Fibroblast of skin of scalp (primary cell): ENCODE measurements at regions not wholly inside any gene's neighbourhood (a gene's known extent, or its start where the extent isn't known, plus 50 kb on each side); places are given as distances from the start of the nearest gene placed in this dataset.

Experiments used
- DNase-seq: peaks from one replicate; pipeline ENCODE4 v3.0.0-alpha.2; 2013

- DNase-seq, result no peak
Measured at GRCh38 chr6:167643223-167643622, 183.5 kb upstream of the AFDN start.

GRCh38 chr6:167643716-167644115 lies 183.0 kb upstream of the AFDN start:
- no peak for DNase-seq

GRCh38 chr6:167644412-167645132 lies 182.1 kb upstream of the AFDN start:
- DNase-seq, result no peak

GRCh38 chr6:167645368-167645767 lies 181.3 kb upstream of the AFDN start:
- no peak for DNase-seq

GRCh38 chr6:167647306-167647705 lies 179.4 kb upstream of the AFDN start:
- peak; percentile 8 for DNase-seq

GRCh38 chr6:167647737-167648470 lies 178.8 kb upstream of the AFDN start:
- no peak for DNase-seq

GRCh38 chr6:167648501-167649278 lies 178.0 kb upstream of the AFDN start:
- DNase-seq, result no peak

GRCh38 chr6:167649476-167649875 lies 177.2 kb upstream of the AFDN start:
- no peak for DNase-seq

GRCh38 chr6:167650730-167651317 lies 175.9 kb upstream of the AFDN start:
- no peak for DNase-seq

- no peak for DNase-seq
Measured at GRCh38 chr6:167651318-167652041, 175.2 kb upstream of the AFDN start.

- DNase-seq, result no peak
Measured at GRCh38 chr6:167652042-167652700, 174.5 kb upstream of the AFDN start.

GRCh38 chr6:167652701-167653095 lies 174.0 kb upstream of the AFDN start:
- DNase-seq, result no peak

- no peak for DNase-seq
Measured at GRCh38 chr6:167653561-167653960, 173.2 kb upstream of the AFDN start.

GRCh38 chr6:167654389-167654788 lies 172.3 kb upstream of the AFDN start:
- DNase-seq, result no peak

- DNase-seq, result no peak
Measured at GRCh38 chr6:167655174-167655821, 171.4 kb upstream of the AFDN start.

- DNase-seq, result no peak
Measured at GRCh38 chr6:167658106-167658505, 168.6 kb upstream of the AFDN start.

- DNase-seq, result no peak
Measured at GRCh38 chr6:167659046-167659445, 167.7 kb upstream of the AFDN start.

GRCh38 chr6:167660424-167660823 lies 166.3 kb upstream of the AFDN start:
- no peak for DNase-seq

- DNase-seq, result no peak
Measured at GRCh38 chr6:167660944-167661551, 165.7 kb upstream of the AFDN start.

- no peak for DNase-seq
Measured at GRCh38 chr6:167661552-167662044, 165.1 kb upstream of the AFDN start.
